Bronchial epithelial cell (primary cell): ENCODE measurements at regions not wholly inside any gene's neighbourhood (a gene's known extent, or its start where the extent isn't known, plus 50 kb on each side); places are given as distances from the start of the nearest gene placed in this dataset.

Experiments used
- DNase-seq: peaks from one replicate; pipeline ENCODE4 v3.0.0-alpha.2; 2010; ENCODE audit warnings: low read depth
- FAIRE-seq: peaks from 2 replicates; lab custom pipeline; 2011; peaks lifted over from hg19 to GRCh38; lab: Jason Lieb, UNC
- H3K27me3 ChIP-seq: 2 replicates; pipeline ENCODE4 v1.5.1; 2011; ENCODE audit warnings: low read length; ENCODE audit not compliant: control insufficient read depth, insufficient read depth
- H3K36me3 ChIP-seq: 2 replicates; pipeline ENCODE4 v1.5.1; 2011; ENCODE audit warnings: low read length; ENCODE audit not compliant: control insufficient read depth, insufficient read depth
- H3K4me3 ChIP-seq: 2 replicates; pipeline ENCODE4 v1.5.1; 2011; ENCODE audit warnings: mild to moderate bottlenecking, low read depth, low read length, control low read depth
- CTCF ChIP-seq: IDR thresholded peaks from 2 replicates; pipeline ENCODE4 v1.5.1; 2011; ENCODE audit warnings: mild to moderate bottlenecking, moderate library complexity, low read length, control low read depth, inconsistent platforms; ENCODE audit not compliant: insufficient read depth, severe bottlenecking

GRCh38 chr5:6221141-6221626 lies 157.2 kb downstream of the MED10 start:
- Histone ChIP-seq H3K27me3 (no peaks in the 10 kb centered on the region), H3K4me3 (no peak overlapping the region), H3K36me3 (no peaks in the 10 kb centered on the region)
- no peak for TF ChIP-seq CTCF
- FAIRE-seq (peak; percentile 83), DNase-seq (no peak)

- FAIRE-seq (no peak), DNase-seq (no peak)
- no peaks in the 10 kb centered on the region for H3K36me3 ChIP-seq
- no peak for TF ChIP-seq CTCF
- no peak overlapping the region for H3K4me3 ChIP-seq
- H3K27me3 ChIP-seq: no peaks in the 10 kb centered on the region
These were observed 157.8 kb downstream of the MED10 start for GRCh38 chr5:6220346-6221088.

- DNase-seq (no peak), FAIRE-seq (no peak)
- no peak for TF ChIP-seq CTCF
- Histone ChIP-seq H3K4me3 (no peak overlapping the region), H3K36me3 (no peaks in the 10 kb centered on the region), H3K27me3 (no peaks in the 10 kb centered on the region)
These were observed 159.8 kb downstream of the MED10 start for GRCh38 chr5:6218517-6218916.

GRCh38 chr5:6218116-6218515 lies 160.2 kb downstream of the MED10 start:
- DNase-seq: no peak
- no peaks in the 10 kb centered on the region for H3K36me3 ChIP-seq
- no peak overlapping the region for H3K4me3 ChIP-seq
- TF ChIP-seq CTCF: no peak
- no peaks in the 10 kb centered on the region for H3K27me3 ChIP-seq
- no peak for FAIRE-seq

- FAIRE-seq (no peak), DNase-seq (no peak)
- no peaks in the 10 kb centered on the region for H3K27me3 ChIP-seq
- H3K36me3 ChIP-seq: no peaks in the 10 kb centered on the region
- no peak for TF ChIP-seq CTCF
- H3K4me3 ChIP-seq: no peak overlapping the region
These were observed 161.8 kb downstream of the MED10 start for GRCh38 chr5:6216471-6217075.
